GM19043 (cell line): ENCODE measurements at regions not wholly inside any gene's neighbourhood (a gene's known extent, or its start where the extent isn't known, plus 50 kb on each side); places are given as distances from the start of the nearest gene placed in this dataset.
"Not testable (repeated sequence)": the region's sequence is repeated elsewhere in the genome, so short reads cannot be mapped to it uniquely, and the experiment has no call there.

Experiments
- ATAC-seq: cut with Tn5 transposase; IDR thresholded peaks from one replicate; pipeline ENCODE4 v1.9.1; 2021; ENCODE audit warnings: low read depth; ENCODE audit not compliant: unreplicated experiment

DNA sequence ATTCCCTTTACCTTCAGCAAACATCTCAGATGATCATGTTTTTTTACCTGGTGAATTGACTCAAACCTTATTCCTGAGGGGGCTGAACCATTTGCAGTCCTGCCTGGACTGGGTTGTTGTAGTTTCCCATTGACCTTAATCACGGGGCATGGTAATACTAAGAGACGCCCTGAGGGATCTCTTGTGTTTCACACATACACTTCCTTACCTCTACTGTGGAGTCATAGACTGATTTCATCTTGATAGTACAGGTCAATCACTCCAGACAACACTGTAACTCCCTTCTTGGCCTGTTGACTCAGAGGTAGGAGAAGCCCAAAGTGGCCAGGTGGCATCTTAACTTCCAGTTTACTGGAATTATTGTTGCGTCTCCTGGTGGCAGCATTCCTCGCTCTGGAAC is 1064.0 kb upstream of the PCDH10 start:
- no peak for ATAC-seq

DNA sequence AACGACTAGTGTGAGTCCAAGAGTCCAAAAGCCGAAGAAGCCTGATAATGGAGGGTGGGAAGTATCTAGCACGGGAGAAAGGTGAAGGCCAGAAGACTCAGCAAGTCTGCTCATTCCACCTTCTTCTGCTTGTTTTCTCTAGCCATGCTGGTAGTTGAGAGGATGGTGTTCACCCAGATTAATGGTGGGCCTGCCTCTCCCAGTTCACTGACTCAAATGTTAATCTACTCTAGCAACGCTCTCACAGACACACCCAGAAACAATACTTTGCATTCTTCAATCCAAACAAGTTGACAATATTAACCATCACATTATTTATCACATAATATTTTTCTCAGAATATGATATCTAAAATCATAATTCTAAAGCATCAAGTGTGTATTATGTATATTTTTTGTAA is 1055.1 kb upstream of the PCDH10 start:
- ATAC-seq = no peak

DNA sequence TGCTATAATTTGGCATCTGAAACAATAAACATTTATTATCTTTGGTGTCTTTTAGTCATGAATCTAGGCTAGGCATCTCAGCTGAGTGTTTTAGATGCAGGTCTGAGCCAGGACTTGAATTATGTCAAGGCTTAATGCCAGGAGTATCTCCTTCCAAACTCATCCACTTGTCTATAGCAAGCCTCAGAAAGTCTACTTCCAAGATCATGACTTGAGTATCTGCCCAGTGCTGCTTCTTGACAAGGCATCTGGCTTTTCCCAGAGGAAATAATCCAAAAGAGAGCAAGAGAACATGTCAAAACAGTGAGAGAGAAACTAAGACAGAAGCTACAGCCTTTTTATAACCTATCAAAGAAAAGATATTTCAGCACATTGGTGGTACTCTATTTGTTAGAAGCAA is 1052.1 kb upstream of the PCDH10 start:
- ATAC-seq = no peak

DNA sequence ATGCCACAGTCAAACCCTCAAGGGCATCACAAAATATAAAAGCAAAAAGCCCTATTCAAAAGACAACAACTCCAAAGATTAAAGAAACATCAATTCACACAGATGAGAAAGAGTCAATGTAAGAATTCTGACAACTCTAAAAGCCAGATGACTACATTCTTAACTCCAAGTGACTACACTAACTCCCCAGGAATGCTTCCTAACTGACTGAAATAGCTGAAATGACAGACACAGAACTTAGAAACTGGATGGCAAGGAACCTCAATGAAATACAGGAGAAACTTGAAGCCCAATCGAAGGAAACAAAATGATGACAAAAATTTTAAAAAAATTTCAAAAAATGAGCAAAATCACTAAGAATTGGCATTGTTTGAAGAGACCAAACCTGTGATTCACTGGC is 1047.6 kb upstream of the PCDH10 start:
- no peak for ATAC-seq

DNA sequence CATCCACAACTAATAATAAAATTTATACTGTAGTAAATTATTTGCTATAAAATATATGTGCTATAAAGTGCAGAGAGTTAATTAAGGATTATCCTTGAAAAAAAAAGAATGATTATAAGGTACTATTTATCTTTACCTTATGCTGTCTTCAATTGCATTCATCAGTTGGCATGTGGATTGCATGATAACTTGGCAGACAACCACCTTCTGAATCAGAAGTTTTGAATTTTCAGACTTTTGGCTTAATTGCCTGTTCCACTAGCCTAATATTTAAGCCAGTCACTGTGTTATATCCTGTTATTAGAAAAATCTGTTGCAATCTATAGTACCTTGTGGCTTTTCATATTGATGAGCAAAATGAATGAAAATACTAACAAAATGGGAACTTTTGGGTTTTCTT is 1040.3 kb upstream of the PCDH10 start:
- no peak for ATAC-seq

DNA sequence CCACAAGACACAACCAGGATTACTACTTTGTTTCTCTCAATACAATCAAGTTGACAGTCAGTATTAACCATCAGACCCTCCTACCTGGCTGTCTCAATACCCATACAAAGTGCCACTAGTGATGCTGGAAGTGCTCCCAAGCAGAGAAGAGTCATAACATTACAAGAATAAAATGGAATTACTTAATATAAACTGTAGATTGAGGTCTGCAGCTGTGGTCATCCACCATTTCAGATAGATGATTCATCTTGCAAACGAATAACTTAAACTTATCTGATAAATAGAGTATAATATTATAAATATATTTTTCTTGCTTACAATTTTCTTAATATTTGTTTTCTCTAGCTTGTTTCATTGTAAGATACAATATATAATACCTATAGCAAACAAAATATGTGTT is 1034.2 kb upstream of the PCDH10 start:
- no peak for ATAC-seq

DNA sequence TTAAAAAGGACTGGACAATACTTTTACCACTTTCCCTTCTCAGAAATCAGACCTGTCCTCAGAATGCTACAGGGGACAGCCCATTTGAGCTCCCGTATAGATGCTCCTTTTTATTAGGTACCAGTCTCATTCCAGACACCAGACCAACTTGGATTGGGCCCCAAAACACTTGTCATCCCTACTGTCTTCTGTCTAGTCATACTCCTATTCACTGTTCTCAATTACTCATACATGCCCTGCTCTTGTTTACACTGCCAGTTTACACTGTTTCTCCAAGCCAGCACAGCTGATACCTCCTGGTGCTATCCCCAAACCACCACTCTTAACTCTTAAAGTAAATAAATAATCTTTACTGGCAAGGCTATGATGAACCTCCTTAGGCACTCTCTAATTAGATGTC is 1026.4 kb upstream of the PCDH10 start:
- ATAC-seq = not testable (repeated sequence)

DNA sequence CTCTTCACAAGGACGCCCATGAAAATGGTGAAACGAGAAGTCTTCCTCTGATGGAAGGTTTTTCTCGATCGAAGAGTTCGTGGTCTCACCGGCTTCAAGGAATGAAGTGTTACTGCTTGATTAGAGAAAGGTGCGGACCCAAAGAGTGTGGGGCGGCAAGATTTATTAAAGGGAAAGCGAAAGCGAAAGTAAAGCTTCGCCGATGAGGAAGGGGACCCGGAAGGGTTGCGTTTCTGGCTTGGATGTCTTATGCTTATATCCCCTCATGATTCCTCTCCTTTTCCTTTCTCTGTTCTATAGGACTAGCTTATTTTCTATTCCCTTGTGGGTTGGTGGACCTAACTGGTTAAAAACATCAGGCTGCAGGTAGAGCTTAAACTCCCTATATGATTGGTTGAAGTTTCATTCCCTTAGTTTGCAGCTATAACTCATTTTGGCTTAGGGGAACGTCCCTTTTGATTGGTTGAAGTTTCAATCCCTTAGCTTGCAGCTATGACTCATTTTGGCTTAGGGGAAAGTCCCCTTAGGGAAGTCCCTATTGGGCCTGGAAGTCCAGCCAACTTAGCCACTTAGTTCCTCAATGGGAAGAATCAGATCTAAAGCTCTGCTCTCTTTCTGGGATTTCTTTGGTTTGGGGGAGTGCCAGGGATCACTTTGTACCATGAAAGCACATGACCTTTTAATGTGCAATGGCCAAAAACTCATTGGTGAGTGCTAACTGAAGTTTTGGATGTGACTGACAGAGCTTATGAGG is 1025.0 kb upstream of the PCDH10 start:
- ATAC-seq = no peak

DNA sequence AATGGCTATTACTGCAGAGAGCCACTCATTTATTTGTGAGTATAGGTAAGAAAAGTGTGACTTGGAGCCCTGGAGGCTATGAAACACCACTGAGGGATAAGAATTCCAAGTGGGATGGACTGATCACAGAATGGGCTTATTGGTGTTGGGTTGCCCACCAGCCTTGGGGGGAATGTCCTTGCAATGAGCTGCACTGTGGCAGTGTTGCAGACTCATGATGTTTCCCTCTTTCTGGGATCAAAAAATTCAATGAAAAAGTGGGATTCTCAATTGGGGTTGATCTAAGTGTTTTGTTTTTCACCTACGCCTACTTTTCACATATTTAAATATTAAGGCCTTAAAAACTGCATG is 1024.5 kb upstream of the PCDH10 start:
- ATAC-seq = no peak

DNA sequence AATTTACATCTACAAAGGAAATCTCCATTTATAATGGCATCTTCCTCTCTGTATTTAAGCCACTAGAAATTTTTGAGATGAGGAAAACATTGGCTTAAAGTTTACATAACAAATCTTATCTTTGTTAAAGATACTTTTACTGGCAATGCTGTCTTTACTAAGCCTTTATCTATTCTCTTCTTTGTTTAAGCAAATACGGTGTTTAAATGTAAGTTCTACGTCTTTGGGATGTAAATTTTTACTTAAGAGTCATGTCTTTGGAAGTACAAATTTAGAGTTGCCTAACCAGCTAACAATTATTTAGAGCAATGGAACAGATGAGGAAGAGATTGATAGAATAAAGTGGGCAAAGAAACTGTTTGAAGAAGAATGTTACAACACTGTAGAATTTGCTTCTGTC is 1024.0 kb upstream of the PCDH10 start:
- ATAC-seq = no peak

DNA sequence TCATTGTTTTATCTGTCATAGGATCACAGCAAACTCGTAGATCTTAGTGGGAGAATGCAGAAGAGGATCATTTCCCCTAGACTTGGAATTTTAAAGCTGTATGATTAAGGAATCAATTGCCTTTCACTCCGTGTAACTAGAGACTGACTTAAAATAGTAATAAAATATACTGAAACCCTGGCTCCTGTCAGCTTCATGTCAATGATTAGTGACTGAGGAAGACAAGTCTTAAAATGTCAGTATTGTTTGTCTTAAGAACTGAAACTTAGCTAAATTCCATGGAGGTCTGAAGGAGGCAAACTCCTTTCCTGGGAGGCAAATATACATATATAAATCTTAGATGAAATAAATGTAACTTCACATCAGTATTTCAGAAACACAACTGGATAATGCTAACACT is 1016.7 kb upstream of the PCDH10 start:
- ATAC-seq = no peak

DNA sequence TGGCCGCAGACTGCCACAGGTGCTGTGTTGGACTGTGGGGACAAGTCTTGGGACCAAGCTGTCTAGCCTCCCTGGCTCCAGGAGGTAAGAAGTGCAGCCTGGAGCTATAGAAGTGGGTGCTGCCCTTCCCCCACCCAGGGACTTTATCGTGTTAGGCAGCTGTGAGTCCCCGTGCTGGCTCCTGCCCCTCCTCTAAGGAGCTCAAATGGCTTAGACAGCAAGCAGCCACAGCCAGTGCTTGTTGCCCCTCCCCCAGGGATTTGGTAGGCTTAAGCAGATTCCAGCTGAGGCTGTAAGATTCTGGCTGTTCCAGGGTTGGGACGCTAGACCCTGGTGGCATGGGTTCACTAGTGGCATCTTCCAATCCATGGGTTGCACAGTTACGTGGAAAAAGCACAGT is 979.4 kb upstream of the PCDH10 start:
- no peak for ATAC-seq

DNA sequence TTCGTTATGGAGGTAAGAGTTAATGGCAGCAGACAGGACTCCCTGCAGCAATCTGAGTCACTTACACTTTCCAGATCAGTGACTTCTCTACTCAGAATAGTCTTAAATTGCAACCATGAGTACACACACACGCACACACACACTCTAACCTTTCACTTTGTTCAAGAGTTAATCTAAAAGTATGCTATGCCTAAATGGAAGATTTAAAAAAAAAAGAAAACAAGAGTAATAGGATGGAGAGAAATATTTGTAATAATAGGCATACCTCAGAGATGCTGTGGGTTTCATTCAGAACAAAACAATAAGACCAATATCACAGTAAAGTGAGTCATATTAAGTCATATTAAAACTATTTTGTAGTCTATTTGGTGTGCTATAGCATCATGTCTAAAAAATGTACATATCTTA is 969.1 kb upstream of the PCDH10 start:
- no peak for ATAC-seq

DNA sequence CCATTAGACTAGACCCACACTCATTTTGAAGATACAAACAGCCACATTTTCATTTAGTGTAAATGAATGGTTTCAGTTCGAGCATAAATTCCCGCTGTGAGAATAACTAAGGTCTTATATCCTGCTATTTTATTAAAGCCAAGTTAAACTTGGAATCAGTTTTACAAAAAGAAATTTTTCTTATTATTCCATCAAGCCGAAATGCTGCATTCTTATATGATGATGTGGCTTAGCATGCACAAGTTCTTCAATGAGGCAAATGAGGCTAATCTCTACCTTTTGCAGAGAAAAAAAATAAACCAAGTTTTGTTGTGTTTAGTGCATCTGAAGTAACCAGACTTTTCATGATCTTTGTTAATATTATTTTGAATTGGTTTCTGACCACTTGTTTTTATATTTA is 953.9 kb upstream of the PCDH10 start:
- ATAC-seq = no peak

DNA sequence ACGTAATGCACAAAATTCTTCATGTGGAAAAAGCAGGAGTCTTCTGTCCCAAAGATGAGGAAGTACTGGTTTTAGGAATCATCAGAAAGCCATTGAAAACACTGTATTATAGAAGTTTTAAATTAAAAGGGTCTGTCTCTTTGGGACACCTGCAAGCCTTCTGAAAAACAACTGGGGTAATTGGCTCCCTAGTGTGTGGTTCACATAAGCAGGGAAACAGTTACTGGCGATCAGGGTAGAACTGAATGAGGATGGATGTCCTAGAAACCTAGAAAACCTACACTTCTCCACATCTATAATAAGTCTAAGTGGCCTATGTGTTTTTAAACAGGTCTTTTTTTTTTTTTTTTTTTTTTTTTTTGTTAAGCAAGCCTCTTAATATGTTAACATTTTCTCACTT is 945.5 kb upstream of the PCDH10 start:
- ATAC-seq = no peak

DNA sequence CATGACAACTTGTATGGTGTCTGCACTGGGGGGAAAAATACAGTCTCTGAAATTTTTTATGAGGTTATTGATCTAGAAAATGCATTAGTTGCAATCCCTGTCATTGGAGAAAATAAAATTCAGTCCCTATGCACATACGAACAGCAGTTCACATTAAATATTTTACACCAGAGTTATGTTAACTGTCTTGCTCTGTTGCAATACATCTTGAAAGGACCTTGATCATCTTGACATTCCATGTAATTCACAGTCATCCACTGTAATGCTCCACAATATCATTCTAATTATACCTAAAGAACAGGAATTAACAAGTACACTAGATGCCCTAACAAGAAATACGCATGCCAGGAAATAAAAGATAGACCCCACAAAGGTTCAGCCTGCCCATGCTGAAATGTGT is 934.6 kb upstream of the PCDH10 start:
- no peak for ATAC-seq

DNA sequence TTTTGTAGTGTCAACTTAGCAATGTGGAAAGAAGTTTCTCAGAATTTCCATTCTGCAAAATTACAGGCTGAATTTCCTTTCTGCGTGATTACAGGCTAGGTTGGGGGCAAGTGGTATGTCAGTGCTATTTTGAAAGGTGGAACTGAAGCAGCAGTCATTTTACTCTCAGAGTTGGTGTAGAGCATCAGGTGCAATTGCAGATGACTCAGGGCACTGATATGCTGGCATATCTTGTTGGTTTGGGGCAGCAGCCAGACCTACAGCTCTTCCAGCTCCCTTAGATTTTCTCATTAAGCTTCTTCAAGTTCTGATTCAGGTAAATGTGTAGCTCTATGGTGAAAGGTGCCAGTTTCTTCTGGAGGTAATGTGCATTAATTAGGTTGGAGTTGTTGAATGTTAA is 930.7 kb upstream of the PCDH10 start:
- ATAC-seq = no peak

DNA sequence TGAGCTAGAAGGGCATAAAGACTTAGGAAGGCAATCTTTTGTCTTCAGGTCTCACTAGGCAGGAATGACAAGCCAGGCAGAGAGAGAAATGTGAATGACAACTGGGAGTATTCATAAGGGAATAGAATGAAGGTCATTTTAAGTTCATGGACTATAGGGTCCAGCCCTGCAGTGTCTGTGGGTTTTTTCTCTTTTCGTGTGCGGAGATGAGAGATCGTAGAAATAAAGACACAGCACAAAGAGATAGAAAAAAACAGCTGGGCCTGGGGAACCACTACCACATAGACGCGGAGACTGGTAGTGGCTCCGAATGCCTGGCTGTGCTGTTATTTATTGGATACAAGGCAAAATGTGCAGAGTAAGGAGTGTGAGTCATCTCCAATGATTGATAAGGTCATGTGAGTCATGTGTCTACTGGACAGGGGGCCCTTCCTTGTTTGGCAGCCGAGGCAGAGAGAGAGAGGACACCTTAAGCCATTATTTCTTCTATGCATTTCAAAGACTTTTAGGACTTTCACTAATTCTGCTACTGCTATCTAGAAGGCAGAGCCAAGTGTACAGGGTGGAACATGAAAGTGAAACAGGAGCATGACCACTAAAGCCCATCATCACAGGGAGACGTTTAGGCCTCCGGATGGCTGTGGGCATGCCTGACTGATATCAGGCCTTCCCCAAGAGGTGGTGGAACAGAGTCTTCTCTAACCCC is 921.8 kb upstream of the PCDH10 start:
- ATAC-seq = no peak

DNA sequence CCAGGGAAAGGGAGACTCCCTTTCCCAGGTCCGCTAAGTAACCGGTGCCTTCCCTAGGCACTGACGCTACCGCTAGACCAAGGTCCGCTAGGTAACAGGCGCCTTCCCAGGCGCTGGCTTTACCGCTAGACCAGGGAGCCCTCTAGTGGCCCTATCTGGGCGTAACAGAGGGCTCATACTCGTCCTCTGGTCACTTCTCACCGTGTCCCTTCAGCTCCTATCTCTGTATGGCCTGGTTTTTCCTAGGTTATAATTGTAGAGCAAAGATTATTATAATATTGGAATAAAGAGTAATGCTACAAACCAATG is 921.3 kb upstream of the PCDH10 start:
- ATAC-seq = not testable (repeated sequence)

DNA sequence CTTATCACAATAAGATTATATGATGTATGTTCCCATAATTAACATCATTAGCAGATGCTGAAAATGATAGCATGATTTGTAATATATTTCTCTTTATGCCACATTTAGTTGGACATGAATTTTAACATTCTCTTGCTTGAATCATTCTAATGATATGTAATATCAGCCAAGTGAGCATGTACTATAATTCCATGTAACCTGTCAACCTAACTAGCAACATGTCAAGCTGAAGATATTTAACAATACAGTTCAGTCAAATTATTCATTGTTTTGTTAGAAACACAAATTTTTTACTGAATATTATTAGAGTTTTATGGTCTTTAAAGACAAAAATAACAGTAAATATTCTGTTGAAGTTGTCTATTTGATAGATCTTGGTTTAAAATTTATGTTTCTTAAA is 920.4 kb upstream of the PCDH10 start:
- ATAC-seq = no peak

DNA sequence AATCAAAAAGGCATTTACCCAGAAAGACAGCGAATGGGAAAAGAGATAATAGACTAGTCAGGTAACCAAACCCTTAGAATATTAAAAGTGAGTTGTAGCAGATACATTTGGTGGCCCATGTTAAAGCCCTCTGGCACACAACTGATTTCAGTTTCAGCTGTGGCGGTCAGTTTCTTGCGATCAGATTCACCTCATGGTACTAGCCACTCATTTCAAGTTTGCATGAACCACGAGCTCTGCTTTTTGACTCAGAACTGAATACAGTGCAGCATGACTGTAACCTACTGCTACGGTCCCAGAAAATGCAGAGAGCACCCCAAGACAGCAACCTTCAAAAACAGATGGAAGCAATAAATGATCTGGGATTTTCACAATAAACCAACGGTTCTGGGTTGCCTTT is 919.1 kb upstream of the PCDH10 start:
- ATAC-seq = no peak

DNA sequence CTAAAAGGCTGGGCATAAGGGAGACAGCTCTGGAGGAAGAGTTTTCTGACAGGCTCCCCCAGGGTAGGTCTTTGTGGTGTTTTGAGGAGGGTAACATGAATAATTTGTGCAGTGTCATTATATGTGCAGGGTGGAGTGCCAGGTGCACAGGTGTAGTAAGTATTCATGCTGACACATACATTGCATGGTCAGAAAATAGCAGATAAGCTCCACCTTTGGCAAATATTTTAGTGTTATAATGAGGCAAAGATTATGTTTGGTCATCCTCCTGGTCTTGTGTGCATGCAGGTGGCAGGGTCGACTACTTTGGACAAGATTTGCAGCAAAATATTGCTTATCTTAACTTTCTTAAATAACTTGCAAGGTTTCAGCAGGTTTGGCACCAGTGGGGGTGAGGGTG is 910.4 kb upstream of the PCDH10 start:
- no peak for ATAC-seq

DNA sequence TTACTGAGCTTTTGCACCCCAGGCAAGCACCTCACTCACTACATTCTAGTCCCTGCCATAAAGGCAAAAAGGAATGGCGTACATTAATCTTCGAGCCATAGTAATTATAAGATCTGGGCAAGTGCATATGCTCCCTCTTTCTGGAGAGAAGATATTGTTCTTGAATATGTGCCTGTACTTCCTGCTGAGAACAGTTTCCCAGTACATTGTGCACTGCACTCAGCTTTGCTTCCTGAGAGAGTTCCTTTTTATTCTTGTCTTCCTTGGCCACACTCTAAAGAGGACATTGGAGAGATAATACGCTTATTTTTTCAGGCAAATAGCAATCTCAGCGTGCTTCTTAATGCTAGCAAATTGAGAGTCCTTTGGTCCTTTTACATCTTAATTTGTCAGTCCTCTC is 909.0 kb upstream of the PCDH10 start:
- no peak for ATAC-seq
